Ovary (tissue), 7 donors: ENCODE measurements at regions not wholly inside any gene's neighbourhood (a gene's known extent, or its start where the extent isn't known, plus 50 kb on each side); places are given as distances from the start of the nearest gene placed in this dataset.

Experiments
- DNase-seq, 5 donors: peaks; one replicate each; pipeline ENCODE4 v3.0.0-alpha.2; 2019 to 2020
- H3K27ac ChIP-seq, 2 donors: fragments of 200-600 bp; one replicate each; pipeline versions ENCODE4 v1.5.1 to v1.8.0; 2019 to 2022
- H3K27me3 ChIP-seq: fragments of 200-600 bp; one replicate; pipeline ENCODE4 v1.8.0; 2022
- H3K36me3 ChIP-seq: fragments of 200-600 bp; sonication (generic); one replicate; pipeline ENCODE4 v1.5.1; 2019
- H3K4me1 ChIP-seq: one replicate; pipeline ENCODE4 v1.8.1; 2013; ENCODE audit warnings: mild to moderate bottlenecking, moderate library complexity; ENCODE audit not compliant: insufficient read depth
- H3K4me3 ChIP-seq: fragments of 200-600 bp; sonication (generic); one replicate; pipeline ENCODE4 v1.5.1; 2017
- H3K9me3 ChIP-seq, 2 donors: fragments of 200-600 bp in 1 of 2; sonication (generic) in 1 of 2; one replicate each; pipeline versions ENCODE4 v1.5.1 to v1.8.1; 2013 to 2019; ENCODE audit warnings: mild to moderate bottlenecking in 1 of 2, moderate library complexity in 1 of 2
- EP300 ChIP-seq: sonication (generic); formaldehyde crosslinking; IDR thresholded peaks from one replicate; pipeline ENCODE4 v1.6.1; 2017; ENCODE audit warnings: antibody characterized with exemption
- POLR2A ChIP-seq: fragments of 450-650 bp; IDR thresholded peaks from one replicate; pipeline ENCODE4 v1.6.1; 2017; ENCODE audit warnings: antibody characterized with exemption, mild to moderate bottlenecking, moderate library complexity
- WGBS, 3 donors: extraction: QIAGEN DNeasy Blood & Tissue Kit in 1 of 3; methylation state at CpG; one replicate each; pipeline versions ENCODE4 v1.1.5 to v1.1.7; 2013 to 2017; 5-methylcytosine and 5-hydroxymethylcytosine counted together
- intact Hi-C, 4 donors: fragments of 100-400 bp; cut with DNase I; formaldehyde crosslinking; loops; one replicate each; pipeline versions ENCODE4 v1.11.0 to v1.15.1; 2022 to 2023
- TF ChIP-seq, protein P1 (sequence below), 3 donors: fragments of 450-650 bp in 2 of 3; fragments of 200-600 bp in 1 of 3; IDR thresholded peaks; one replicate each; pipeline versions ENCODE4 v1.5.1 to v1.8.0; 2016 to 2022; ENCODE audit warnings: antibody characterized with exemption in 3 of 3, mild to moderate bottlenecking in 1 of 3
- donor health status: DM: no; HTN: no; CAD: no; lungs with moderate emphysema.
- donor health status: DM: no; HTN: no; CAD: no.
- donor health status: Bipolar disorder and iron deficiency.
- donor health status: DM: no; HTN: no; CAD: no.
- donor health status: DM: yes; HTN: yes; CAD: no.

DNA sequence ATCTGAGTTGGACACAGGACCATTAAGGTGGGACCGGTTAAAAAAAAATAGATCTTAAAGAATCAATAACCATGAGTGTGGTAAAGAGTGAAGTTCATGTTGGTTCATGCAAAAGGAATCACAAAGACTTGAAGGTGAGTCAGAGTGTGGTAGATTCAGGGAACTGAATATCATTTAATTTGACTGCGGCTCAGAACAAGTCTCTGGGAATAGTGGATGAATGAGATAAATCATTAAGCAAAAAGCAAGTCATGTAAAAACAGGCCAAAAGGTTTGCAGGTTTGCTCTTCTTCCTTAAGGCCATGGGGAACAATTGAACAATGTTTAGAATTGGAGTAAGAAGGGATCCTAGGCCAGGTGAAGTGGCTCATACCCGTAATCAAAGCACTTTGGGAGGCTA is 385.8 kb downstream of the ETV1 start:
- no peaks in the 10 kb centered on the region for H3K27me3 ChIP-seq
- no peaks in the 10 kb centered on the region for H3K36me3 ChIP-seq
- H3K27ac ChIP-seq: no peak overlapping the region
- H3K4me1 ChIP-seq: no peaks in the 10 kb centered on the region
- H3K9me3 ChIP-seq: no peaks in the 10 kb centered on the region
- TF ChIP-seq, protein P1, sequence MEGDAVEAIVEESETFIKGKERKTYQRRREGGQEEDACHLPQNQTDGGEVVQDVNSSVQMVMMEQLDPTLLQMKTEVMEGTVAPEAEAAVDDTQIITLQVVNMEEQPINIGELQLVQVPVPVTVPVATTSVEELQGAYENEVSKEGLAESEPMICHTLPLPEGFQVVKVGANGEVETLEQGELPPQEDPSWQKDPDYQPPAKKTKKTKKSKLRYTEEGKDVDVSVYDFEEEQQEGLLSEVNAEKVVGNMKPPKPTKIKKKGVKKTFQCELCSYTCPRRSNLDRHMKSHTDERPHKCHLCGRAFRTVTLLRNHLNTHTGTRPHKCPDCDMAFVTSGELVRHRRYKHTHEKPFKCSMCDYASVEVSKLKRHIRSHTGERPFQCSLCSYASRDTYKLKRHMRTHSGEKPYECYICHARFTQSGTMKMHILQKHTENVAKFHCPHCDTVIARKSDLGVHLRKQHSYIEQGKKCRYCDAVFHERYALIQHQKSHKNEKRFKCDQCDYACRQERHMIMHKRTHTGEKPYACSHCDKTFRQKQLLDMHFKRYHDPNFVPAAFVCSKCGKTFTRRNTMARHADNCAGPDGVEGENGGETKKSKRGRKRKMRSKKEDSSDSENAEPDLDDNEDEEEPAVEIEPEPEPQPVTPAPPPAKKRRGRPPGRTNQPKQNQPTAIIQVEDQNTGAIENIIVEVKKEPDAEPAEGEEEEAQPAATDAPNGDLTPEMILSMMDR (IDR thresholded peaks at IDR 0.05): no peak
- TF ChIP-seq POLR2A: no peak
- no peak for TF ChIP-seq EP300
- intact Hi-C loops: no loop called here
- 80 to 82% (median 82%) methylated on average over 3 of the region's 3 CpGs for WGBS, 3 donors
- DNase-seq: no peak
- H3K4me3 ChIP-seq: no peak overlapping the region

GRCh38 chr7:13604178-13604577 is 385.3 kb downstream of the ETV1 start:
- no peak for DNase-seq
- TF ChIP-seq EP300 (no peak), POLR2A (no peak)
- TF ChIP-seq, protein P1 (IDR thresholded peaks at IDR 0.05): no peak
- no peaks in the 10 kb centered on the region for H3K36me3 ChIP-seq
- no peak overlapping the region for H3K27ac ChIP-seq
- no peak overlapping the region for H3K4me3 ChIP-seq
- H3K4me1 ChIP-seq: no peaks in the 10 kb centered on the region
- intact Hi-C loops: no loop called here
- no peaks in the 10 kb centered on the region for H3K9me3 ChIP-seq
- H3K27me3 ChIP-seq: no peaks in the 10 kb centered on the region
- 86 to 90% (median 86%) methylated on average over 2 of the region's 2 CpGs for WGBS, 3 donors

DNA sequence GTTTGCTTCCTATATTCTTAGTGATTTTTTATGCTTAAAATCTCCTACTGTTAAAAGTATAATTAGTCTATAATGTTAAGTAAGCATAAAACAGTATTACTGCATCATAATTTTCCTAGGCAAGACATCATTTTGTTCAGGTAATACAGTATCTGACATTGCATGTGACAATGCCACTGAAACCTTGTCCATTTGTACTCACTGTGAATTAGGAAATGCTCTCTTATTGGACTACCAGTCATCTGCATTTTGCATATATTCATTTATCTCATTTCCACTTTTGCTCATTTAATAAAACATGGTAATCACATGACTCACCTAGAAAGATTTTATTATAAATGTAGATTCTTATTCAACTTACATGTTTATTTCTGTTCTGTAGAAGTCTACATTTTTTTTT is 379.1 kb downstream of the ETV1 start:
- no peak for DNase-seq
- no peaks in the 10 kb centered on the region for H3K27me3 ChIP-seq
- no peak overlapping the region for H3K27ac ChIP-seq
- TF ChIP-seq, protein P1 (IDR thresholded peaks at IDR 0.05): no peak
- TF ChIP-seq EP300: no peak
- TF ChIP-seq POLR2A: no peak
- H3K4me3 ChIP-seq: no peak overlapping the region
- intact Hi-C loops: no loop called here
- H3K4me1 ChIP-seq: no peaks in the 10 kb centered on the region
- H3K9me3 ChIP-seq: no peaks in the 10 kb centered on the region
- no peaks in the 10 kb centered on the region for H3K36me3 ChIP-seq

- Histone ChIP-seq H3K4me3 (no peak overlapping the region), H3K27me3 (no peaks in the 10 kb centered on the region), H3K9me3 (no peaks in the 10 kb centered on the region), H3K36me3 (no peaks in the 10 kb centered on the region), H3K4me1 (no peaks in the 10 kb centered on the region), H3K27ac (no peak overlapping the region)
- TF ChIP-seq POLR2A: no peak
- 89 to 91% (median 90%) methylated on average over 1 of the region's 1 CpG for WGBS, 3 donors
- intact Hi-C loops: no loop called here
- no peak for DNase-seq
Measured at GRCh38 chr7:13615679-13616078, 373.8 kb downstream of the ETV1 start.

- no peaks in the 10 kb centered on the region for H3K9me3 ChIP-seq
- no peaks in the 10 kb centered on the region for H3K36me3 ChIP-seq
- H3K27ac ChIP-seq: no peak overlapping the region
- no peaks in the 10 kb centered on the region for H3K4me1 ChIP-seq
- H3K27me3 ChIP-seq: no peaks in the 10 kb centered on the region
- TF ChIP-seq, protein P1 (IDR thresholded peaks at IDR 0.05): no peak
- TF ChIP-seq EP300: no peak
- TF ChIP-seq POLR2A: no peak
- no peak for DNase-seq
- 58 to 82% (median 66%) methylated on average over 2 of the region's 2 CpGs for WGBS, 3 donors
- H3K4me3 ChIP-seq: no peak overlapping the region
- intact Hi-C loops: loop anchor here in 1 of 4 donors (1.0 kb wide), 1 partner anchor 15 kb away; no protein-coding TSS in a partner anchor
Measured at GRCh38 chr7:13627455-13627854, 362.0 kb downstream of the ETV1 start.
